HUDEP-2 (cell line): ENCODE measurements at regions not wholly inside any gene's neighbourhood (a gene's known extent, or its start where the extent isn't known, plus 50 kb on each side); places are given as distances from the start of the nearest gene placed in this dataset.
A peak's percentile ranks its signal among the peaks of the same experiment; 100 is the strongest.

Experiments
- DNase-seq, 76 experiments: peaks; one replicate each; lab custom pipeline; 2025; ENCODE audit not compliant: unreplicated experiment in 76 of 76; lab: John Stamatoyannopoulos, UW

DNA sequence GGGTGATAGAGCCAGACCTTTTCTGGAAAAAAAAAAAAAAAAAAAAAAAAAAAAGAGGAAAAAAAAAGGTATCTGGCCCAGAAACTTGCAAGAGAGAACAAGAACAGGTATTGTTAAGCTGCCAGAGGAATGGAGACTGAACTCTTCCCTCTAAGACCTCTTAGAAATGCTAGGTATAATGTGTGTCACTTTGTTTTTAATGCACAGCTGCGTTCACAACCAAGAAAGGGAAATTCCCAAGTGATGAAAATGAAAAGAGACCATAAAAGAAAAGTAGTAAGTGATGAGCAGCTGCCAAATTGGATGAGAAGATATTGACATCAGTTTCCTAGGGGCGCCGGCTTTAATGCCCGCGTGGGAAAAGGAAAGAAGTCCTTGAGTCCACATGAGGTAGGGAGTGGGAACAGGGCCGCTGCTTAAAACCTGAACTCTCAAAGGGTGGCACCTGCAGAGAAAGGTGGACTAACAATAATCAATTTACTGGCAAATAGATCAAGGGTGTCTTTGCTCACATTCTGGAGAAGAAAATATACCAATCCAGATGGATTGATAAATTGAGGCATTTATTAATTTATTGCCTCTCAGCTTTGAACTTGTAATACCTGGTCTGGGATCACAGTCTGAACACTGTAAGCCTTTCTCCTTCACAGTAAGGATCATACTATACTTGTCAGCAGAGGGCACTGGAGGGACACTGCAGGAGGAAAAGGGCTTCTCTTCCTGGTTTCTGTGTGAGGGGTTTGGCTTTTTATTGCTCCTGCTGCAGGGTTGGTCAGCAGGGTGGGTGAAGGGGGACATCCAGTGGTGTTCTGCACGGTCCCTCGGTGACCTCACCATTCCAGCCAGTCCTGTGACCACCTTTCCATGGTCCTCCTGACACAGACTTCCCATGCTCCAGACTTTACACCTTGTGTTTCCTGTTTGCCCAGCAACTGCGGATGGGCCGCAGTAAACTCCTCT is 131.6 kb downstream of the AQP9 start:
- peak in 18 of 76 experiments; percentile 4 to 48 (median 12) for DNase-seq

DNA sequence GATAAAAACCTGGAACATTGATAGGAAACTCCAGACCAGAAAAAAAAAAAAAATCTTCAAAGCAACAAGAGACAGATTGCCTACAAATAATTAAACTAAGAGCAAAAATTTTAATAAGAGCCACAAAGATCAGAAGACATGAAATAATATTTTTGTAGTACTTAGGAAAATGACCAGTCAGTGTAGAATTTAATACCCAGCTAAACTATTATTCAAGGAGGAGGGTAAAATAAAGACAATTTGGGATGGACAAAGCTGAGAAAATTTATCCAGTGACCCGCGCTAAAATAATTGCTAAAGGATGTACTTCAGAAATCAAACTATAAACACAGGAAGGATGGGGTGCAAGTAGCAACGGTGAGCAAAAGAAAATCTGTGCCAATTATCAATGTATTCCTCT is 133.2 kb downstream of the AQP9 start:
- no peak for DNase-seq

DNA sequence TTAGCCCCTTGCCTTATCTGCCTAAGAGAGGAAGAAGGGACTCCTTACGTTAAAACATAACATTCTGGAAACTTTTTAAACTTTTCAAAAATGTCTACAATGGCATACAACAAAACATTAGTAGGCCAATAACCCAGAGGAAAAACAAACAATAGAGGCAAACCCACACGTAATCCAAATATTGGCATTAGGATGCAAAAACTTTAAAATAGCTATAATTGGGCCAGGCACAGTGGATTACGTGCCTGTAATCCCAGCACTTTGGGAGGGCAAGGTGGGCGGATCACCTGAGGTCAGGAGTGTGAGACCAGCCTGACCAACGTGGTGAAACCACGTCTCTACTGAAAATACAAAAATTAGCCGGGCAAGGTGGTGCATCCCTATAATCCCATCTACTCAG is 134.9 kb downstream of the AQP9 start:
- DNase-seq, result no peak

- DNase-seq, result no peak
These were observed 136.7 kb downstream of the AQP9 start for GRCh38 chr15:58274885-58275284.

DNA sequence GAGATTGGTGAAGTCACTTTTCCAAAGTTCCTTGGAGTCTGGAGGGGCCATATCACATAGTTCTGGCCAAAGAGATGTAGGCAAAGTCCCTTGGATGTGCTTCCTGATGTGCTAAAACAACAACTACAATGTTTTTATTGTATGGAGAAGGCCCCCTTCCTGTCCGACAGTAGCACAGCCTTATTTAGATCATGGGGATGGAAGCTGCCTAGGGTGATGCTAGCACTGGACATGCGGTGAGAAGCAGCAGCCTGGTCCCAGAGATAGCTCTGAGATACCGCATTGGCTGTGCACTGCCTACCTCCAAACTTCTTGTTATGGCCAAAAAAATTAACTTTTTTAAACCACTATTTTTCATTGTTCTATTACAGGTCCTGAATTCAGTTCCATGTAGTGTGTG is 137.6 kb downstream of the AQP9 start:
- no peak for DNase-seq

GRCh38 chr15:58276924-58277323 is 138.7 kb downstream of the AQP9 start:
- DNase-seq, result no peak

DNA sequence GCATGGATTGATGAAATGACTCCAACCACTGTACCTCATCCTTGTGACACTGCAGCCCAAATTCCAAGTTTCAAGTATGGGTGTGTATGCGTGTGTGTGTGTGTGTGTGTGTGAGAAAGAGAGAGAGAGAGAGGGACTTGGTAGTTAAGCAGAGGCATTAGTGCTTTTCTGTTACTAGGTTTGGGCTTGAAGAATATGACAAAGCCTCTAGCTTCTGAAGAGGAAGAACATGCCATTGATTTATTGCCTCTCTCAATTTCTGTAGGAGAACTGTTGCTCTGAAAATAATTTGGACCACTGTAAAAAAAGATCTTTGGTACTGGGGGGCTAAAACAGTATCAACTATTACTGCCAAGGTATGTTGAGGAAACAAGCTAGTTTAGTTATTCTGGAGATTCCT is 139.2 kb downstream of the AQP9 start:
- no peak for DNase-seq

- DNase-seq, result no peak
These were observed 140.9 kb downstream of the AQP9 start for GRCh38 chr15:58279106-58279505.

DNA sequence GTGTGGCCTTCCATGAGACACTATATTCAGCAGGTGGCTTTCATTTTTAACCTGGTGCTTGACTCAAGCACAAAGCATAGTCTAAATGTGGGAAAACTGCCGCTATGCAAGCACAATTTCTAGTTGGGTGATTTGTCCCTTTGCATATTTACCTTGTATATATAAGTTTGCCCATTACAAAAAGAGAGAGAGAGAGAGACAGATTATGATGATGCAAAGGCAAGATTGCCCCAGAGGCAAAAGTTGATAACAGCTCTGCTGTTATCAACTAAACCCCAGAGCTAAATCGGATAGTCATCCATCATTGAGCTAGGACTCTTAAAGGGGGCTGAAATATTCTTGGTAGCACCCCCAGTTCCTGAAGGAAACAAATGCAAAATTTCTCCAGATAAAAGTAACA is 141.5 kb downstream of the AQP9 start:
- DNase-seq, result no peak

- no peak for DNase-seq
These were observed 144.0 kb downstream of the AQP9 start for GRCh38 chr15:58282060-58282708.

- DNase-seq, result no peak
These were observed 145.1 kb downstream of the AQP9 start for GRCh38 chr15:58283302-58283701.

DNA sequence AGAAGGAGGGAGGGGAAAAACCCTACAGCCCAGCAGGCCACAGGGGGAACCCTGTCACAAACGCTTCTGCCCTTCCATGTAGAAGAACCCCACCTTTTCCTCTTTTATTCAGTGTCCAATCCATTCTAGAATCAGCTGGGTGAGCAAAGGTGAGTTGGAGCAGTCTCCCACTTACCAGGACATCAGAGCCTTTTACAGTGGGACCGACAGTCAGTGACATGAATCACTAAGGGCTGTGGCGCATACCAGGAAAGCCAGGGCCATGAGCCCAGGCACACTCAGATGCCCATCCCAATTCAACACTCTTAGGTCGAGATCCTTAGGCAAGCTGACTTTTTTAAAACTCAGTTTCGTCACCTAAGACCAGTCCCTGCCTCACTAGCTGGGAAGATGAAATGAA is 146.1 kb downstream of the AQP9 start:
- no peak for DNase-seq

- DNase-seq, result no peak
These were observed 146.4 kb upstream of the LIPC start for GRCh38 chr15:58285212-58285920.

GRCh38 chr15:58285921-58286278 is 145.9 kb upstream of the LIPC start:
- no peak for DNase-seq

DNA sequence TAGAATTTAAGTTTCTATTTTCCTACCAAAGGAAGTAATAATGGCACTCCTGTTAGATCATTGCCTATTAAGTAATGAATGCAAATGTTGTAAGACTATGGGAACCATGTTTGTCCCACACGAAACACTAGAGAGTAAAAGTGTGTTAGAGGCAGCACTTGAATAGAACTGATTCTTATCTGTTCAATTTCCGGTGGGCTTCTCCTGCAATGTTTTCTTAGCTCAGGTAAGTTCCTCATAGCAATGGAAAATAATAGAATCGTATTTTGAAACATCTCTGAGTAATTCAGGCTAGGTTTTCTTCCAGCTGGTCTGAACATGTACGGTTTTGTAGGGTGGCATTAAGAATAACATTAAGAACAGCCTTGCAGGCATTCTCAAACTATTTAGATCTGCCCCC is 145.3 kb upstream of the LIPC start:
- no peak for DNase-seq

DNA sequence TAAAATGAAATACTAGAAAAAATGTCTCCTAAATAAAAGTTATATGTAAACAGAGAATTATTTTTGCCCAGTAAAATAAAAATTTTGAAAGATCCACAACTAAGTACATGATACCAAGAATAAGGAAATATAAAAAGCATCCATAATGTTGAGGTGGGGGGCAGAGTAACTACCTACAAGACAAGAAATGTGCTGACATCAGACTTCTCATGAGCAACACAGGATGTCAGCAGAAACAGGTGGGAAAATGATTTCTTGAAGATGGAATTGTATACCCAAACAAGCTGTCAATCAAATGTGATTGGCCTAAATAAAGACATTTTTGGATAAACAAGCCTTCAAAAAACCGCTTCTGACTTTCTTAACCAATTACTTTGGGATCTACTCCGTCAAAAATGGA is 143.9 kb upstream of the LIPC start:
- no peak for DNase-seq

DNA sequence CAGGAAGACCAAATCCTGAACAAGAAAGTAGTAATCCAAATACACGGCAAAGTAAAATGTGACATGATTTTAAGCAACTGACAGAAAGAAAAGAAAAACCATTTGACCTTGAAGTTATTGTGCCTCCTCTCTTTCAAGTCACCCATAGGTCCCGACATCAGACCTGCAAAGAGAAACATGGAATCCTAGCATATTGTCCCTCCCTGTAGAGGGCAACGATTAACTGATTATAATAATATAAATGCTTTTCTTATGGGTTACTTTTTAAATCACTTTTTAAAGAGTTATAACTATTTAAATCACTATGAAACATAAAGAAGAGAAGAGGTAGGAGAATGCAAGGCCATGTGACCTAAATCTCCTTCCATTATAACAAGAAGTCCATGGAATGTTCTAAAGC is 143.2 kb upstream of the LIPC start:
- no peak for DNase-seq

GRCh38 chr15:58291848-58292247 is 139.9 kb upstream of the LIPC start:
- DNase-seq, result no peak

- no peak for DNase-seq
These were observed 139.0 kb upstream of the LIPC start for GRCh38 chr15:58292751-58293175.

DNA sequence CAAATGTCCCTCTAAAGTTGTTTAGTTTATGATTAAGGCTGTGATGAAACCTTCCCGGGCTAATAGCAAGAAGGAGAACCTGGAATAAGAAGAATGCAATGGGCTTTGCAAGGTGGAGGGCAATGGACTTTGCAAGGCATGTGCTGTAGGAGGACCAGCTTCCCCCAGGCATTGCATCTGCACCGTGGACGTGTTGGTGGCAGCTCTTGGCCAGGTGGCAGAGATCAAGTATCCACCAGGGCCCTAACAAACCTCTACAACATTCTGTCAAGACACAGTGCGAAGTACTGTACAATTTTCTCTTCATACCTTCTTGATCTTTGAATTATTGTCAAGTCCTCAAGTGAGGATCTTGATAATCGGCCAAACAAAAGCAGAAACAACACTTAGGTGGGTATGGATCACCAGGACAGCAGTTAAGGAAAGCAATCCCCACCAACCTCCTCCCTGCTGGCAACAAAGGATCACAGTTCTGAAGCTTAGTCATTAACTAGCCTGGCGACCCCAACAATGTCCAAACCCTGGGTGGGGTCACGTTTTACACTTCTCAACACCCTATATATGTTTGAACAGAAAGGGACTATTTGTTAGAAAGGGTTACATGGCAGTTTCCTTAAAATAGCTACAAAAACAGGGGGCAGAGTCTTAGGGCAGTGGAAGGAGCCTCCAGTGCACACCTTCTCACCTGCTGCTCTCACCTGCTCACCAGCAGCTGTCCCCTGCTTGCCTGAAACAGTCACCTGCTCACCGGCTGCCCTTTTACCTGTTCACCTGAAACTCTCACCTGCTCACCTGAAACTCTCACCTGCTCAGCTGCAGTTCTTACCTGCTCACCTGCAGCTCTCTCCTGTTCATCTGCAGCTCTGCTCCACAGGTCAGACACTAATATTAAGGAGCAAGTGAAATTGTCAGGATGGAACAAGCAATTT is 137.9 kb upstream of the LIPC start:
- DNase-seq, result no peak
